Fibroblast of pulmonary artery (primary cell): ENCODE measurements at regions not wholly inside any gene's neighbourhood (a gene's known extent, or its start where the extent isn't known, plus 50 kb on each side); places are given as distances from the start of the nearest gene placed in this dataset.
"Not testable (repeated sequence)": the region's sequence is repeated elsewhere in the genome, so short reads cannot be mapped to it uniquely, and the experiment has no call there.

ENCODE experiments used
- DNase-seq: peaks from one replicate; pipeline ENCODE4 v3.0.0-alpha.2; 2010; ENCODE audit warnings: low read depth
- H3K4me3 ChIP-seq: replicated peaks from 2 replicates; pipeline ENCODE4 v1.5.1; 2011; ENCODE audit warnings: low read depth, mild to moderate bottlenecking, control low read depth, low read length, moderate library complexity
- TF ChIP-seq, protein P1 (sequence below): IDR thresholded peaks from 2 replicates; pipeline ENCODE4 v1.5.1; 2011; ENCODE audit warnings: mild to moderate bottlenecking, control low read depth, low read length, inconsistent platforms; ENCODE audit errors: missing control alignments

- TF ChIP-seq, protein P1, sequence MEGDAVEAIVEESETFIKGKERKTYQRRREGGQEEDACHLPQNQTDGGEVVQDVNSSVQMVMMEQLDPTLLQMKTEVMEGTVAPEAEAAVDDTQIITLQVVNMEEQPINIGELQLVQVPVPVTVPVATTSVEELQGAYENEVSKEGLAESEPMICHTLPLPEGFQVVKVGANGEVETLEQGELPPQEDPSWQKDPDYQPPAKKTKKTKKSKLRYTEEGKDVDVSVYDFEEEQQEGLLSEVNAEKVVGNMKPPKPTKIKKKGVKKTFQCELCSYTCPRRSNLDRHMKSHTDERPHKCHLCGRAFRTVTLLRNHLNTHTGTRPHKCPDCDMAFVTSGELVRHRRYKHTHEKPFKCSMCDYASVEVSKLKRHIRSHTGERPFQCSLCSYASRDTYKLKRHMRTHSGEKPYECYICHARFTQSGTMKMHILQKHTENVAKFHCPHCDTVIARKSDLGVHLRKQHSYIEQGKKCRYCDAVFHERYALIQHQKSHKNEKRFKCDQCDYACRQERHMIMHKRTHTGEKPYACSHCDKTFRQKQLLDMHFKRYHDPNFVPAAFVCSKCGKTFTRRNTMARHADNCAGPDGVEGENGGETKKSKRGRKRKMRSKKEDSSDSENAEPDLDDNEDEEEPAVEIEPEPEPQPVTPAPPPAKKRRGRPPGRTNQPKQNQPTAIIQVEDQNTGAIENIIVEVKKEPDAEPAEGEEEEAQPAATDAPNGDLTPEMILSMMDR, result no peak
- DNase-seq, result no peak
These were observed 328.7 kb downstream of the ZBBX start for GRCh38 chr3:167051421-167051820.

GRCh38 chr3:167033866-167034265 is 346.2 kb downstream of the ZBBX start:
- no peak for DNase-seq
- no peak overlapping the region for H3K4me3 ChIP-seq
- TF ChIP-seq, protein P1, result no peak

More at GRCh38 chr3:167051421-167051820, 328.7 kb downstream of the ZBBX start:
- no peak overlapping the region for H3K4me3 ChIP-seq

DNA sequence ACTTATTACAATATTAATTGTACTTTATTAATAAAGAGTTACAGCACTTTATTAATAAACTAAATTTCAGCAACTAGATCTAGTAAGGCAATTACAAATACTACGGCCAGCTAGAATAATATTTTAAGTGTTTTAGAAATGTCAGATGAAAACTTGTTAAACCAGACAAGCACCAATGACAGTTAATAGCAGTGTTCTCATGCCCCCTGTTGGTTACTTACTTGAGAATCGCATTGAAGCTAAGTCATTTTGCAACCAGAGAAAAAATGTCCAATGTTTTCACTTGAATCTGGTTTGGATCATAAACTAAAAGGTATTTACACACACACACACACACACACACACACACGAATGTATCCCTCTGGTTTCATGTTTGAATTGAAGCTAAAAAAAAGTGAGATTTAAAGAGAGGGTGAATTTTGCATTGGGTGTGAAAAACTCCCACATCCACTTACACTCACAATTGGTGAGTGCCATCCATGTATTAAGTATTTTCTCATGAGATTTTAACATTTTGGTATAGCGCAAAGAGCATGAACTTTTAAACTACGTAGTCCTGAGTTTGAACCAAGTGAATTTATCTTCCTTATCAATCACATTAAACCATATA is 347.7 kb downstream of the ZBBX start:
- DNase-seq, result peak; percentile 70
- H3K4me3 ChIP-seq, result no peak overlapping the region
- TF ChIP-seq, protein P1, result peak; percentile 42

DNA sequence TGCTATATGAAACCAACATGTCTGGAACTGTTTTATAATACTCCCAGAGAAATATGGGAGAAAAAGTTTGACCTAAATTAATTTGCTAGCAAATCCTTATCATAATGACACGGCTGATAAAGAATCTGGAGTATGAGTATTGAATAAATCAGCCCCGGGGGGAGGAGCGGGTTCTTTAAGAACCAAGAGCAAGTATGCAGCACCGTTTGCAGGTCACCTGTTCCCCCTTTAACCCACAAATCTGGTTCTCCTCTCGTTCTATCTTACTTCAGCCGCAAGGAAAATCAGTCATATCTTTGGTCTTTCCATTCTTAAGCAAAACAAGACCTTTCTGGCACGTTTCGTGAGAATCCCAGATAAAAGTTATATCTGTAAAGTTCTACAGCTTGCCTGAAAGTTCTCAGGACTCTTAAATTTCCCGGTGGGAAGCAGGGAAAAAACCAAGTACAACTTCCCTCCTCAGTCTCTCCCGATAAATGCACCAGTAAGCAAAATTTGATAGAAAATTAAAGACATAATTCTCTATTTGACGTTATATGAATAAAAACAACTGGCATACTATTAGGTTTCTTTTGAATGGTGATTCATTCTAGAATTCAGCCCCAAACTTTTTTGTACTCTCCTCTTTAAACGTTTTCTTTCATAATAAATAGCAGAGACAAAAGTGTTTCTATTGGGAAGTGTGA is 348.6 kb downstream of the ZBBX start:
- no peak for DNase-seq
- TF ChIP-seq, protein P1, result no peak
- H3K4me3 ChIP-seq, result no peak overlapping the region

GRCh38 chr3:167030082-167030725 is 349.9 kb downstream of the ZBBX start:
- H3K4me3 ChIP-seq, result no peak overlapping the region
- DNase-seq, result no peak
- TF ChIP-seq, protein P1, result no peak

GRCh38 chr3:167019503-167019902 is 360.6 kb downstream of the ZBBX start:
- not testable (repeated sequence) for H3K4me3 ChIP-seq, DNase-seq

GRCh38 chr3:167018591-167019111 is 361.4 kb downstream of the ZBBX start:
- not testable (repeated sequence) for H3K4me3 ChIP-seq, DNase-seq
